Fibroblast of villous mesenchyme (primary cell): ENCODE measurements at regions not wholly inside any gene's neighbourhood (a gene's known extent, or its start where the extent isn't known, plus 50 kb on each side); places are given as distances from the start of the nearest gene placed in this dataset.

Source experiments
- DNase-seq: peaks from one replicate; pipeline ENCODE4 v3.0.0-alpha.2; 2010; ENCODE audit warnings: low read depth
- H3K4me3 ChIP-seq: 2 replicates; pipeline ENCODE4 v1.5.1; 2011; ENCODE audit warnings: low read depth, mild to moderate bottlenecking, low read length
- CTCF ChIP-seq: IDR thresholded peaks from 2 replicates; pipeline ENCODE4 v1.5.1; 2012; ENCODE audit warnings: low read depth, mild to moderate bottlenecking, low read length; ENCODE audit not compliant: insufficient read depth

GRCh38 chr3:30347679-30348216, 258.7 kb upstream of the TGFBR2 start:
- no peak overlapping the region for H3K4me3 ChIP-seq
- peak; percentile 55 for DNase-seq
- no peak for TF ChIP-seq CTCF

GRCh38 chr3:30349507-30349906, 256.9 kb upstream of the TGFBR2 start:
- no peak for TF ChIP-seq CTCF
- H3K4me3 ChIP-seq: no peak overlapping the region
- no peak for DNase-seq

- no peak for TF ChIP-seq CTCF
- no peak for DNase-seq
- H3K4me3 ChIP-seq: no peak overlapping the region
These were observed 256.4 kb upstream of the TGFBR2 start for GRCh38 chr3:30350011-30350410.

- no peak for TF ChIP-seq CTCF
- H3K4me3 ChIP-seq: no peak overlapping the region
- no peak for DNase-seq
These were observed 255.5 kb upstream of the TGFBR2 start for GRCh38 chr3:30350901-30351300.

- no peak for DNase-seq
- no peak overlapping the region for H3K4me3 ChIP-seq
- TF ChIP-seq CTCF: no peak
These were observed 253.7 kb upstream of the TGFBR2 start for GRCh38 chr3:30352410-30353318.

- no peak for DNase-seq
- no peak for TF ChIP-seq CTCF
- no peak overlapping the region for H3K4me3 ChIP-seq
These were observed 252.5 kb upstream of the TGFBR2 start for GRCh38 chr3:30353711-30354467.
